Body of pancreas (tissue), 4 donors: ENCODE measurements at regions not wholly inside any gene's neighbourhood (a gene's known extent, or its start where the extent isn't known, plus 50 kb on each side); places are given as distances from the start of the nearest gene placed in this dataset.
A peak's percentile ranks its signal among the peaks of the same experiment; 100 is the strongest.

Source experiments
- ATAC-seq: fragments of 150-250 bp; one replicate; pipeline ENCODE4 v1.9.1; 2016
- DNase-seq, 4 donors: peaks; one replicate each; pipeline ENCODE4 v3.0.0-alpha.2; 2019
- H3K27ac ChIP-seq, 4 donors: fragments of 200-600 bp; sonication (generic); 1 replicate in 3 of 4; 2 replicates in 1 of 4; pipeline versions ENCODE4 v1.5.1 to v1.6.1; 2016 to 2019; ENCODE audit warnings: mild to moderate bottlenecking in 1 of 4, mixed read lengths in 1 of 4, moderate library complexity in 1 of 4
- H3K27me3 ChIP-seq, 2 donors: fragments of 200-600 bp; sonication (generic); one replicate each; pipeline ENCODE4 v1.6.0; 2016; ENCODE audit warnings: mild to moderate bottlenecking in 1 of 2
- H3K36me3 ChIP-seq, 2 donors: fragments of 200-600 bp; sonication (generic); replicated peaks in 1 of 2; 2 replicates each; pipeline ENCODE4 v1.5.1; 2016; ENCODE audit warnings: low read depth in 2 of 2; ENCODE audit not compliant: insufficient read depth in 1 of 2
- H3K4me1 ChIP-seq: fragments of 200-600 bp; sonication (generic); one replicate; pipeline ENCODE4 v1.6.0; 2016
- H3K4me3 ChIP-seq, 2 donors: fragments of 200-600 bp; sonication (generic); 1 replicate in 1 of 2; 2 replicates in 1 of 2; pipeline ENCODE4 v1.5.1; 2016 to 2019
- H3K9me3 ChIP-seq, 3 donors: fragments of 200-600 bp; sonication (generic); 1 replicate in 2 of 3; 2 replicates in 1 of 3; pipeline ENCODE4 v1.5.1; 2016
- POLR2A ChIP-seq, 3 donors: fragments of 450-650 bp; IDR thresholded peaks; one replicate each; pipeline ENCODE4 v1.6.1; 2016; ENCODE audit warnings: antibody characterized with exemption in 3 of 3, mild to moderate bottlenecking in 2 of 3
- WGBS, 2 donors: methylation state at CpG; one replicate each; pipeline ENCODE4 v1.1.5; 2017; 5-methylcytosine and 5-hydroxymethylcytosine counted together
- intact Hi-C: fragments of 100-400 bp; cut with DNase I; formaldehyde crosslinking; loops from one replicate; pipeline ENCODE4 v1.15.1; 2023
- TF ChIP-seq, protein P1 (sequence below), 7 experiments: fragments of 450-650 bp in 4 of 7; fragments of 200-600 bp in 3 of 7; sonication (generic) in 3 of 7; IDR thresholded peaks; one replicate each; pipeline ENCODE4 v1.5.1; 2016 to 2019; ENCODE audit warnings: antibody characterized with exemption in 7 of 7

DNA sequence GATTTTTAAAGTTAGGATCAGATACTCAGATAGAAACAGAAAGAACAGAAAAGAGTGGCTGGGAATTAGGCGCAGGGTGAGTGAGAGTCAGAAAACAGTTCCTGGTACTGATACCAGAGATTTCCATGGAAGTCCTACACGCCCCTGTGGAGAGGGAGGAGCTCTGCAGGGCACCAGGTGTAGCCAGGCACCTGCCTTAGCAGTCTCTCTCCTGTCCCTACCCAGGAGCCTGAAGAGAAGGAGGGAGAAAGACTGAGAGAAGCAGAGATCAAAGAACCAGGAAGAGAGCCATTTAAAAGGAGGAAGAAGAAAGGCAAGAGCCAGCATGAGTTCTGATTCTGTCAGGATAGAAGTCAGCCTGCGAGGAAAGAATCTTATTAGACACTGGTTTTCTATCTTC, 65.0 kb downstream of the CBLN1 start:
- Histone ChIP-seq H3K4me1 (no peaks in the 10 kb centered on the region), H3K27ac (no peak overlapping the region), H3K36me3 (no peaks in the 10 kb centered on the region), H3K4me3 (no peak overlapping the region), H3K9me3 (no peaks in the 10 kb centered on the region), H3K27me3 (no peaks in the 10 kb centered on the region)
- DNase-seq (peak in 1 of 4 donors; percentile 11), ATAC-seq (no peak)
- intact Hi-C loops = no loop called here
- TF ChIP-seq, protein P1, sequence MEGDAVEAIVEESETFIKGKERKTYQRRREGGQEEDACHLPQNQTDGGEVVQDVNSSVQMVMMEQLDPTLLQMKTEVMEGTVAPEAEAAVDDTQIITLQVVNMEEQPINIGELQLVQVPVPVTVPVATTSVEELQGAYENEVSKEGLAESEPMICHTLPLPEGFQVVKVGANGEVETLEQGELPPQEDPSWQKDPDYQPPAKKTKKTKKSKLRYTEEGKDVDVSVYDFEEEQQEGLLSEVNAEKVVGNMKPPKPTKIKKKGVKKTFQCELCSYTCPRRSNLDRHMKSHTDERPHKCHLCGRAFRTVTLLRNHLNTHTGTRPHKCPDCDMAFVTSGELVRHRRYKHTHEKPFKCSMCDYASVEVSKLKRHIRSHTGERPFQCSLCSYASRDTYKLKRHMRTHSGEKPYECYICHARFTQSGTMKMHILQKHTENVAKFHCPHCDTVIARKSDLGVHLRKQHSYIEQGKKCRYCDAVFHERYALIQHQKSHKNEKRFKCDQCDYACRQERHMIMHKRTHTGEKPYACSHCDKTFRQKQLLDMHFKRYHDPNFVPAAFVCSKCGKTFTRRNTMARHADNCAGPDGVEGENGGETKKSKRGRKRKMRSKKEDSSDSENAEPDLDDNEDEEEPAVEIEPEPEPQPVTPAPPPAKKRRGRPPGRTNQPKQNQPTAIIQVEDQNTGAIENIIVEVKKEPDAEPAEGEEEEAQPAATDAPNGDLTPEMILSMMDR (IDR thresholded peaks at IDR 0.05) = no peak
- TF ChIP-seq POLR2A (IDR thresholded peaks at IDR 0.05) = no peak
- WGBS, 2 donors = 20 to 21% methylated on average over 3 of the region's 3 CpGs

DNA sequence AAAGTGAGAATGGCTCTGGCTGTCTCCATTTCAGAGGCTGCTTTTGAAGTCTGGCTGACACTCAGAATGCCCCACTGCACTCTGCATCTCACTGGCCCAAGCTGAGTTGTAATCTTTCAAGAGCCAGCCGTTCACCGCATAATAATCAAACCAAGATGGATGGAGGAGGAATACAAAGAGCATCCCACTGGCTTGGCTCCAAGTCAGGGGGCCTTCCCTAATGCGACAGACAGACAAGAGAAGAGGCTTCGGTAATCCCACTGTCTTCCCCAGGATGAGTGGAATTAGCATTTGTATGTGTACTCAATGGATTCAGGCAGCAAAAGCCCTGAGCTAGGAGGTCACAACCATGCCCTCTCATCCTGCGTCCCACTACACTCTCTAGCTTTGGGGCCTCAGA, 68.0 kb downstream of the CBLN1 start:
- TF ChIP-seq POLR2A (IDR thresholded peaks at IDR 0.05) = no peak
- TF ChIP-seq, protein P1 (IDR thresholded peaks at IDR 0.05) = no peak
- Histone ChIP-seq H3K4me3 (no peak overlapping the region), H3K36me3 (no peaks in the 10 kb centered on the region), H3K27ac (no peak overlapping the region), H3K27me3 (no peaks in the 10 kb centered on the region), H3K4me1 (no peaks in the 10 kb centered on the region), H3K9me3 (no peaks in the 10 kb centered on the region)
- intact Hi-C loops = no loop called here
- 42 to 53% methylated on average over 5 of the region's 5 CpGs for WGBS, 2 donors
- no peak for ATAC-seq
- DNase-seq = no peak

DNA sequence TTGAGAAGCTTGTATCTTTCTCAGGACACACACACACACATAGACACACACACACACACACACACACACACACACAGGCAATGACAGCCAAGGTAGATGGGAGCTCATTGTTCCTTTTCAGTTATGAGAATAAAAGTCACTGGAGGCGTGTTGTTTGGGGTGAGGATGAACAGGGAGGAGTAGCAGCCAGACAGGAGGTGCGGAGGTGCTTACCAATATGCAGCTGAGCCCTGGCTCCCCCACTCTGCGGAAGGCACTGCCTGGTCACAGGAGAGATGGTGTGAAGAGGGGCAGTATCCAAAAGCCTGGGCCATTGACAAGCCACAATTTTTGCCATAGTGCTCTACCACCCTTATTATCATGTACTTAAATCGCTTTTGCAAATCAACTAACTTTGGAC, 77.4 kb downstream of the CBLN1 start:
- ATAC-seq = no peak
- DNase-seq = no peak
- WGBS, 2 donors = 71 to 78% methylated on average over 4 of the region's 4 CpGs
- TF ChIP-seq, protein P1 (IDR thresholded peaks at IDR 0.05) = no peak
- TF ChIP-seq POLR2A (IDR thresholded peaks at IDR 0.05) = no peak
- H3K9me3 ChIP-seq = no peaks in the 10 kb centered on the region
- H3K27me3 ChIP-seq = no peaks in the 10 kb centered on the region
- H3K36me3 ChIP-seq = no peaks in the 10 kb centered on the region
- no peak overlapping the region for H3K4me3 ChIP-seq
- no peaks in the 10 kb centered on the region for H3K4me1 ChIP-seq
- no peak overlapping the region for H3K27ac ChIP-seq
- intact Hi-C loops = no loop called here

DNA sequence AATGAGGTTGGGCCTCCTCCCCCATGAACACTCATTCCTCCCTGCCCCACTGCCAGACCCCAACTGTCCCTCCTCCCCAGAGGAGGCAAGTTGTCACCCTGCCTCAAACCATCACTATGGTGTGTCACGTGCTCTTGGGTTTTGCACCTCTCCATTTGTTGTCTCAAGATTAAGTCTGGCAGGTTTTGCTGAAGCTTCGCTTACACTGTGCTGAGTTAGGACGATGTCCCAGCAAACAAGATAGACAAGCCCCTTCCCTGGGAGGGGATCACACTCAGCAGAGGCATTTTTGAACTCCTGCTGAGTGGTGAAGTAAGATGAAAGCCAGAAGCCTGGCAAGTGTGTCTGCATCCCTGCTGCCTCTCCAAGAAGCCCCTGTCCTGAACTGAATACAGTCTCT, 78.3 kb downstream of the CBLN1 start:
- Histone ChIP-seq H3K27me3 (no peaks in the 10 kb centered on the region), H3K27ac (no peak overlapping the region), H3K4me3 (no peak overlapping the region), H3K9me3 (no peaks in the 10 kb centered on the region), H3K36me3 (no peaks in the 10 kb centered on the region), H3K4me1 (no peaks in the 10 kb centered on the region)
- intact Hi-C loops = no loop called here
- whole genome bisulfite sequencing, 2 donors = 29 to 31% methylated on average over 3 of the region's 3 CpGs
- TF ChIP-seq POLR2A (IDR thresholded peaks at IDR 0.05) = no peak
- ATAC-seq (no peak), DNase-seq (no peak)

DNA sequence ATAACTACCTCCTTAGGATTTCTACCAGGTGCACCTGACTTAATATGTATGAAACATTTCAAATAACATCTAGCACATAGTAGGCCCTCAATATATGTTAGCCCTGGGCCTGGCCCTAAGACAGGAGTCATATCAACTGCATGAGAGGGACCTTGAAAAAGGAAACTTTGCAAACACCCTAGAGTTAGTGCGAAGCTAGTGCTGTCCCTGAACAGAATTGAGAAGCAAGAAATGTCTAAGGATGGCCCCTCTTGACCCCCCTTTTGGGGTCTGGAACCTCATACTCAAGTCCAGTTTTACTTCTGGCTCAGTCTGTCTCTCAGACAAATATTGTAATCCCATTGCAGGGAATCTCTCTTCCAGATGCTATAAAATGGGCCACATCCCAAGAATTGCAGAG, 80.5 kb downstream of the CBLN1 start:
- H3K36me3 ChIP-seq = no peaks in the 10 kb centered on the region
- TF ChIP-seq, protein P1 (IDR thresholded peaks at IDR 0.05) = no peak
- TF ChIP-seq POLR2A (IDR thresholded peaks at IDR 0.05) = no peak
- intact Hi-C loops = no loop called here
- DNase-seq (no peak), ATAC-seq (no peak)
- H3K4me3 ChIP-seq = no peak overlapping the region
- no peaks in the 10 kb centered on the region for H3K4me1 ChIP-seq
- H3K27me3 ChIP-seq = no peaks in the 10 kb centered on the region
- 76 to 79% methylated on average over 1 of the region's 1 CpG for WGBS, 2 donors
- no peak overlapping the region for H3K27ac ChIP-seq
- H3K9me3 ChIP-seq = no peaks in the 10 kb centered on the region
